ENCODE measurements at regions not wholly inside any gene's neighbourhood (a gene's known extent, or its start where the extent isn't known, plus 50 kb on each side); places are given as distances from the start of the nearest gene placed in this dataset.

DNA sequence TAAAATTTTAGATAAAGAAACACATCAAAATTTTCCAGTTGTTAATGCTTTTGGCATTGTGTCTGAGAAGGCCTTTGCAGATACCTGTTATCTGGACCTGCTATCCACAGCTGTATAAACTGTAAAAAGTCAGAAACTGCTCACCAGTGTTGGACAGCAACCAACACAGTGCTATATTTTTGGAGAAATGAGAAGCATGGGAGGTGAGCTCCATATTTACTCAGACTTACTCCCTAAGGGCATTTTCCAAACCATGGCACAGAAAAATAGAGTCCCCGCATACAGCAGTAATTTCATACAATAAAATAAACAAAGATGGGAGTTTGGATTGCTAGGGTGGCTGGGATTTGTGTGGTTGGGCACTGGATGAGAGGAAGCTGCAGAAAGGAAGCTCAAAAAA lies 136.3 kb upstream of the GLI3 start:
- DNase-seq (ENCODE audit: low spot score): no peak
- TF ChIP-seq, protein P1, sequence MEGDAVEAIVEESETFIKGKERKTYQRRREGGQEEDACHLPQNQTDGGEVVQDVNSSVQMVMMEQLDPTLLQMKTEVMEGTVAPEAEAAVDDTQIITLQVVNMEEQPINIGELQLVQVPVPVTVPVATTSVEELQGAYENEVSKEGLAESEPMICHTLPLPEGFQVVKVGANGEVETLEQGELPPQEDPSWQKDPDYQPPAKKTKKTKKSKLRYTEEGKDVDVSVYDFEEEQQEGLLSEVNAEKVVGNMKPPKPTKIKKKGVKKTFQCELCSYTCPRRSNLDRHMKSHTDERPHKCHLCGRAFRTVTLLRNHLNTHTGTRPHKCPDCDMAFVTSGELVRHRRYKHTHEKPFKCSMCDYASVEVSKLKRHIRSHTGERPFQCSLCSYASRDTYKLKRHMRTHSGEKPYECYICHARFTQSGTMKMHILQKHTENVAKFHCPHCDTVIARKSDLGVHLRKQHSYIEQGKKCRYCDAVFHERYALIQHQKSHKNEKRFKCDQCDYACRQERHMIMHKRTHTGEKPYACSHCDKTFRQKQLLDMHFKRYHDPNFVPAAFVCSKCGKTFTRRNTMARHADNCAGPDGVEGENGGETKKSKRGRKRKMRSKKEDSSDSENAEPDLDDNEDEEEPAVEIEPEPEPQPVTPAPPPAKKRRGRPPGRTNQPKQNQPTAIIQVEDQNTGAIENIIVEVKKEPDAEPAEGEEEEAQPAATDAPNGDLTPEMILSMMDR (IDR thresholded peaks at IDR 0.05; ENCODE audit: extremely low read depth, missing control alignments): no peak

DNA sequence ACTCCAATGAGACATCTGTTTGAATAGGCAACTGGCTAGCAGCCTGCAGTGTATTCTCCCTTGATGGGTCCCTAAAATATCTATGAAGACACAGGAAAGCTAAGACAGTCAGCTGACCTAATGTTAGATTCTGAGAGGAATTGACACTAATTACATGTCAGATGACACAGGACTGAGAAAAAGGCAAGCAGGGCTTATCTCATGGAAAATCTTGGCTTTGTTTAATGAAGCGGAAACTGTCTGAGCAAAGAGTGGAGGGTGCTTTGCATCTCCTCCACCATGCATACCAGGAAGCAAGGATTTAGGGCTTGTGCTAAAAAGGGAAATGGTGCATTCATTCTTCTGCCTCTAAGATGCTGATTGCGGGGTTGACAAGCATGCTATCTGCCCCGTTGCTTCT lies 135.5 kb upstream of the GLI3 start:
- TF ChIP-seq, protein P1 (IDR thresholded peaks at IDR 0.05; ENCODE audit: extremely low read depth, missing control alignments): no peak
- DNase-seq (ENCODE audit: low spot score): no peak

DNA sequence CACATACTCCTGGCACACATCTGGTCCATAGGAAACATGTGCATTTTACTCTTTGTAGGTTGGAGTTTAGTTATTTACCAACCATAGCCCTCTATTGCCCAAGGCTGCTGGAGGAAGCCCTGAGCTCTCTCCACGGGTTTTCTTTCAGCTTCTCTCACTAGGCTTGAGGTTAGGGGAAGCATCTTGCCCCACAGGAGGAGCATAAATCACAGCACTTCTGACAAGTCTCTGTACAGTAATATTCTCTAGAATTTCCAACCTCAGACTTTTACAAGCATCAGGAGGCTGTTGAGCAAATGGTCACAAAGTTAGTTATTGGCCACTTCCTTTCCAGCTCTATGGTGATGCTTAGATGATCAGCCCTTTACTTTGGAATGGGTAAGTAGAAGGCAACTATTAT lies 122.9 kb upstream of the GLI3 start:
- DNase-seq (ENCODE audit: low spot score): no peak
- TF ChIP-seq, protein P1 (IDR thresholded peaks at IDR 0.05; ENCODE audit: extremely low read depth, missing control alignments): no peak

DNA sequence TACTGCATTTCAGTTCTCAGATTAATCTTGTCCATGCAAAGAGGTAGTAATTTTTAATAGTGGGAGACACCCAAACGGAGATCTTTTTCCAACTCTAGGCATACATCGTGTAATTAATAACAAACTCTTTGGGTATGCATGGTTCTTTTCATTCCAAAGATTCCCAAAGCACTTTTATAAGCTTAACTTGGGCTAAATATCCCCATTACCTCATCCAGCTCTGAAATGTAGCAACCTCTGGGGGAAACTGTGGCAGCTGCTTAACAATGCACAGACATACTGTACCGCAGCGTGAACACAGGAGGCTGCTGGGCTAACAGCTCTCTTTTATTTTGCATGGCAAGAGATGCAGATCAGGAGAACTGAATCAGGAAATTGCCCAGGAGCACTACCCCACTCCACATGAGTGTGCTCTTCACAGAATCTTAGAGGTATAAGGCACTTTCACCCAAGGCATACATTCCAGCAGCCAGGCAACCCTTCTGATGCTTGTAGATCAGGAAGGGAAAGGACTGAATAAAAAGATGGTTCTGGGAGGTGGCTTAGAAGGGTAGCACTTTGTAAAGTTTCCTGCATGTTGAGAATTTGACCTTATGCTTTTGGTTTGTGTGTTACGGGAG lies 114.4 kb upstream of the GLI3 start:
- no peak for DNase-seq (ENCODE audit: low spot score)
- TF ChIP-seq, protein P1 (IDR thresholded peaks at IDR 0.05; ENCODE audit: extremely low read depth, missing control alignments): no peak

DNA sequence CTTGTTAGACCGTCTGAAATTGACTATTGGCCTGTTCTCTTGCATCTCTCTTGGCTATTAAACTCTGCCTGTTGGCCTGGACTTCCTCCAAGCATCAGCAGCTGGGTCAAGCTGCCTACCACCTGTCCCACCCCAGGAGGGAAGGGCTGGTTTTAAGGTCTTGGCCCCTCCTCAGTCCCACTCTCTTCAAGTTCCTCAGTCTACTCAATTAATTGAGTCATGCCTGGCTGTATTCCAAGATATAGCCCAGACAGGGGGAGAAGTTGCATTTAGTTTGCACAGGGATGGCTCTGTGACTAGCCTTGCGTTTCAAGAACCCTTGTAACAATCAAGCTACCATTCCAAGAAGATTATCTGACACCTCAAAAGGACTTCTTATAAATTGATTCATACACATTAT lies 113.8 kb upstream of the GLI3 start:
- DNase-seq (ENCODE audit: low spot score): no peak
- TF ChIP-seq, protein P1 (IDR thresholded peaks at IDR 0.05; ENCODE audit: extremely low read depth, missing control alignments): no peak

DNA sequence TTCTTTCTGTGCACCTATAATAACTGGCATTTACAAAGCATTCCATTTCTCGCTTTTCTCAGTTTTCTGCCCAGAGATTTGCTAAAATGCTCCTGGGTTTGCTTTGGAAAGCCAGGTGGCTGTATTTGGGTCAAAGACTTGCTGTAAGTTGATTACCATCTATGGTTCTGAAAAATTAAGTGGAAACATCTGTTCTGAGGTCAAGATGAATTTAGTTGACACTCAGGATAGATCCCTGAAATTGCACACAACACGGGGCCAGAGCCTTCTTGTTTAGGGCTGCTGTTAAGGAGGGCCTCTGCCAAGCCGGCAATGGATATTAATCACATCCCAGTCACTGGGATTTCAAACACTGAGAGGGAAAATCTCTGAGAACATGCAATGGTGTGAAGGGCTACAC lies 111.6 kb upstream of the GLI3 start:
- DNase-seq (ENCODE audit: low spot score): no peak
- TF ChIP-seq, protein P1 (IDR thresholded peaks at IDR 0.05; ENCODE audit: extremely low read depth, missing control alignments): no peak

DNA sequence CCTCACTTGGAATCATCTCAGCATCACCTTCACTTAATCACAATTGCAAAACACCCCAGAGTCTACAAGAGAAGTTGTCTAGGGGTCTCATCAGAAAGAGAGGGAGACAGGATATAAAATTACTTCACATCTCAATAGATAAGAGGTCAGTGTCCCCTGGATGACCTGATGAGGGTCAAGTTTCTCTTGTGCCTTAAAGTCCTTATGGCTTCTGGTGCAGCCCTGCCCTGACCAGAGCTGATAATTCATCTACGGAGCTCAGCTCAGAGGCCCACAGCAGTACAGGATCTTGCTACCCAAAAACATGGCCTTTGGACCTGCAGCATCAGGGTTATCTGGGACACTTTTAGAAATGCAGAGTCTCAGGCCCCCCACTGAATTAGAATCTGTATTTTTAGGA lies 111.1 kb upstream of the GLI3 start:
- no peak for DNase-seq (ENCODE audit: low spot score)
- TF ChIP-seq, protein P1 (IDR thresholded peaks at IDR 0.05; ENCODE audit: extremely low read depth, missing control alignments): no peak
